ENCODE measurements at regions not wholly inside any gene's neighbourhood (a gene's known extent, or its start where the extent isn't known, plus 50 kb on each side); places are given as distances from the start of the nearest gene placed in this dataset.
"Not testable (repeated sequence)": the region's sequence is repeated elsewhere in the genome, so short reads cannot be mapped to it uniquely, and the experiment has no call there.

DNA sequence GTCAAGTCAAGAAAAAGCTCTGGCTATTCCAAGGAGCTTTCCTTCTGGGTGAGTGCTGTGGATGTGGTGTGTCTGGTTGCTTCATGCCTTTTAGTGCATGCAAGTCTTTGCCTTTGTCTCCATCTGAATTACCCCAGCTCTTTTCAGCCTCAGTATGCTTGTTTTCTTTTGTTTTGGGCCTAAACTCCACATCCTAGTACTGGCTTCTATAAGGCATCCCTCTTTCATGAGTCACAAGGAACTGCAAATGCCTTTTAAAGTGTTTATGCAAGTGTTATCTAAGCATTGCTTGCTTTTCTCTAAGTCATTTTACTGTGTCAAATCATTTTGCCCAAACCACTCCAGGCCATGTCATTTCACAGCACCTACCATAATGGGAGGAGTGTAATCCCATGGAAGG lies 132.1 kb downstream of the PLCE1 start:
- no peak for DNase-seq

DNA sequence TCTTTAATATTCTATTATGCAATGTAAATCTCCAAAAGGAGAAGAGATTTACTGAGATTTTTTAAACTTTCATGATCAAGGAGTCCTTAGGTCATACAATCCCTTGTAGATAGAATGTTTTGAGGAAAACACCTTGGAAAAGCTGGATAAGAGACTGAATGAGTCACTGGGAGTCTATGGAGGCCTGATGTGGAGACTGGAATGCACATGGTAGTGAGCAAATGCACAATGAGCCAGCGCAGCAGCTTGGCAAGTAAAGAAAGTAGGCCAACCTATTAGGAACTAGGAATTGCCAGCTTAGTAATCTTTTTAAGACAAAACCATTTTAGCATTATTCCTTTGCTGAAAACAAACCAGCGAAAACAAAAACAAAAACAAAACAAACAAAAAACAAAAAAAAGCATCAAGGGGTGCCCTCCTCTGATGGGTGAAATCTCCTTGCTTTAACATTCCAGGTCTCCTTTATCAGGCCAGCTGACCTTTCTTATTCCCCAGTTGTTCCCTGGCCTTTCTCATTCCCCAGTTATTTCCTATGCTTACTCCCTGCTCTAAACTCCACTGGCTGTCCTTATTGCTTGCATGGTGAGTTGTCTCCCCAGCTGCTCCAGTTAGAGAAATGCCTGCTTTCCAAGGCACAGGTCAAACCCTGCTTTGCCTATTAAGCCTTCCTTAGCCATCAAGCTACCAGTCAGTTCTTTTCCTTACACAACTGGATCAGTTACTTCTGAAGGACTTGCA lies 135.8 kb downstream of the PLCE1 start:
- no peak for DNase-seq

DNA sequence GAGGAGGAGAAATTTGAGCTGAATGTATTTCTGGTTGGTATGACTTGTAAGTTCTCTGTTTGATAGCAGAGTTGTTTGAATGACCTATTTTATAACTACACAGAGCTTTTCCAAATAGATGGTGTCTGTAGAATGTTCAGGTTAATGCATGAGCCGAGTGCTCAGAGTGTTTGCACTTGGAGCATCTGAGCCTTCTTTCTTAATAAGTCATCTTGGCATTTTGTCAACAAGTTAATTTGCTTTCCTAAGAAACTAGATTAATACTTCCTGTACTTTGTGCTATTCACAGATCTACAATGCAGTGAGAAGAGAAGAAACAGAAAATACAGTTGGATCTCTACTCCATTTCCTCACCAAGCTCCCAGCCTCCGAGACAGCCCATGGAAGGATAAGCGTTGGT lies 138.2 kb downstream of the PLCE1 start:
- DNase-seq = no peak

- peak; percentile 20 for DNase-seq
Observed at GRCh38 chr10:94133239-94133638, 139.5 kb downstream of the PLCE1 start.

DNA sequence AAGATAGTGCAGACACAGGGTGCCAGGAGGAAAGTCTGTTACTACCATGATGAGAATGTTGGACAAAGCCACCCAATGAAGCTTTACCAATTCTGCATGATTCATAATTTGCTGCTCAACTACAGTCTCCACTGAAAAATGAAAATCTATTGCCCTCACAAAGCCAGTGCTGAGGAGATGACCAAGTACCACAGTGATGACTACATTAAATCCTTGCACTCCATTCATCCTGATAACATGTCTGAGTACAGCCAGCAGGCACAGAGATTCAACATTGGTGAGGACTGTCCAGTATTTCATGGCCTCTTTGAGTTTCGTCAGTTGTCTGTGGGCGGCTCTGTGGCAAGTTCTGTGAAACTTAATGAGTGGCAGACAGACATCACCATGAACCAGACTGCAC lies 144.0 kb downstream of the PLCE1 start:
- DNase-seq = no peak

GRCh38 chr10:94138391-94138790 lies 144.7 kb downstream of the PLCE1 start:
- no peak for DNase-seq

- no peak for DNase-seq
Observed at GRCh38 chr10:94143261-94143660, 149.5 kb downstream of the PLCE1 start.

- DNase-seq = no peak
Observed at GRCh38 chr10:94146313-94146712, 152.6 kb downstream of the PLCE1 start.

GRCh38 chr10:94146746-94147145 lies 153.0 kb downstream of the PLCE1 start:
- peak; percentile 41 for DNase-seq

DNA sequence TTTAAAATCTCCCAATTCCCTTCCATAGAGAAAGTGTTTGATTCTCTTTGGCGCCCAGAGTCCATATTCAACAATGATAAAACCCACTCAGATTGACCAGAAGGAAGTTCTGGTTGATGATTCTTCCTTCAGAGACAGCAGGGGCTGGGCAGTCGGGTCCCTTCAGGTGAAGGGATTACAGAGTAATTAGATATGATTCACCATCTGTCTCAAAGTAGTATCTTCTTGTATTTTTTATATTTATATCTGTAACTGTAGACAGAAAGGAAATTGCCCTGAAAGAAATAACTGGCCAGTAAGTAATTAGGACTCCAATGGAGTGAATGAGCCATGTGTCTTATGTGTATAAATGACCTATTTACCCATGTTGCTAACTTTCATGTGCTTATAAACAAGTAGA lies 156.0 kb downstream of the PLCE1 start:
- DNase-seq = no peak

DNA sequence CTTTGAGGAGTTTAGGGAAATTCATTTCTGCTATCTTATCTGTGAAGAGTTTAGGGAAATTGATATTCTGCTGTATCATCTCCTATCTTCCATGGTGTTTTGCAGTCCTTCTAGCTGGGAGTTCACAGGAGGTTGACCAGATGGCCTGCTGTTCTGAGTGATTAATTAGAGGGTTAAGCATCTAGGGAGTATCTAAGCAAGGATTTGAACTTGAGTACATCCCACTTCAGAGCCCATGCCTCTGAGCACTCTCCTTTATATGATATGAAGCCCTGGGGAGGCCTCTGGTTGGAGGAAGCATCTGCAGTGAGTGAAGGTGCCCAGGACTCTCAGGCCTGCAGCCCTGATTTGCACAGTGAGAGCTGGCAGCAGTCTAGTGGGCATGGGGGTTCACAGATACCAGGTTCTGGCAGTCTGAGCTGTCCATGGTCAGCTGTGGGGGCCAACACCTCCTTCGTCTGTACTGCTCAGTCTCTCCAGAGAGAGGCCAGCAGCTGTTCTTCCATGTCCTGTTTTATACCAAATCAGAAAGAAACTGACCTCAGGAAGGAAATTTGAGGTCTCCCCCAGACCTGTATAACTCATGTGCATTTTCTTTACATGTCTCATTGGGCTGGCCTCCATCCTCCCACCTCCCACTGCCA lies 156.9 kb downstream of the PLCE1 start:
- no peak for DNase-seq

GRCh38 chr10:94155722-94156271 lies 162.1 kb downstream of the PLCE1 start:
- no peak for DNase-seq

- no peak for DNase-seq
Observed at GRCh38 chr10:94156453-94156852, 162.7 kb downstream of the PLCE1 start.

- not testable (repeated sequence) for DNase-seq
Observed at GRCh38 chr10:94165158-94165611, 171.5 kb downstream of the PLCE1 start.

DNA sequence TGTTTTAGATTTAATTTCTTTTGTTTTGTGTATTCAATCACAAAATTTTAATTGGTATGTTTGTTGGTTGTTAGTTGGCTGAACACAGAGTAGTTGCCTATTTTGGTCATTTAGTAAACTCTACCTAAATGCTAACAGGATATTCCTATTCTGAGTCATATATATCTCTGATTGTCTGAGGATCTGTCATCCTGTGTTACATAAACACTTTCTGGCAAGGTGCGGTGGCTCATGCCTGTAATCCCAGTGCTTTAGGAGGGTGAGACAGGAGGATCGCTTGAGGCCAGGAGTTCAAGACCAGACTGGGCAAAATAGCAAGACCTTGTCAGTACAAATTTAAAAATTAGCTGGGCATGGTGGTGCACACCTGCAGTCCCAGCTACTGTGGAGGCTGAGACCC lies 178.6 kb downstream of the PLCE1 start:
- DNase-seq = no peak

DNA sequence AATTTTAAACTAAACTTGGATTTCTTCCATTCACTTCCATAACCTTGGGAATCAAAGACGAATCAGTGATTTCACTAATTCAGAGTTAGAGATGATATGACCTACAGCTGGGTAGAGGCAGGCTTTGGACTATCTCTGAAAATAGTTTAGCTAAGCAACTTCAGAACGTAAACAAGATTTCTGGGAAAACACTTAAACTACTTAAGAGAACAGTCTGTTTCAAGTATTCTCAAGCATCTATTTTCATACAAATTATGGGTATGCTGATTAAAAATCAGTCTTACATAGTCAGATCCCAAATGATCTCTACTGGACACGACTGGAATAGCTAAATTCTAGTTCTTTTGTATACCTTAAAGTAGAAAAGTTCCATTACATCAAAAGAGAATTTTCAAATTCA lies 179.9 kb downstream of the PLCE1 start:
- DNase-seq = no peak

DNA sequence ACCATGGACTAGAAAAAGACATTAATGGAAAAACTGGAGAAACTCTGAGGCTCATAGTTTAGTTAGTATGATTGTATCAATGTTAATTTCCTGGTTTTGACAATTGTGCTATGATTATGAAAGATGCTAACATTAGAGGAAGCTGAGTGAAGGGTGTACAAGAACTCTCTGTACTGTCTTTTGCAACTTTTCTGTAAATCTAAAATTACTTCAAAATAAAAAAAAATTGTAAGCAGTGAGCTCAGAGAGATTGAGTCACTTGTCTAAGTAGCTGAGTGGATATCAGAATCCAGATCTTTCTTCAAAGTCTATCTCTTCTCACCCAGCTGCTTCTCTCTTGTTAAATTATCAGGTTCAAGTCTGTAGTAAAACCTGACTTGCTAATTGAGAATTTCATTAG lies 181.1 kb downstream of the PLCE1 start:
- no peak for DNase-seq

DNA sequence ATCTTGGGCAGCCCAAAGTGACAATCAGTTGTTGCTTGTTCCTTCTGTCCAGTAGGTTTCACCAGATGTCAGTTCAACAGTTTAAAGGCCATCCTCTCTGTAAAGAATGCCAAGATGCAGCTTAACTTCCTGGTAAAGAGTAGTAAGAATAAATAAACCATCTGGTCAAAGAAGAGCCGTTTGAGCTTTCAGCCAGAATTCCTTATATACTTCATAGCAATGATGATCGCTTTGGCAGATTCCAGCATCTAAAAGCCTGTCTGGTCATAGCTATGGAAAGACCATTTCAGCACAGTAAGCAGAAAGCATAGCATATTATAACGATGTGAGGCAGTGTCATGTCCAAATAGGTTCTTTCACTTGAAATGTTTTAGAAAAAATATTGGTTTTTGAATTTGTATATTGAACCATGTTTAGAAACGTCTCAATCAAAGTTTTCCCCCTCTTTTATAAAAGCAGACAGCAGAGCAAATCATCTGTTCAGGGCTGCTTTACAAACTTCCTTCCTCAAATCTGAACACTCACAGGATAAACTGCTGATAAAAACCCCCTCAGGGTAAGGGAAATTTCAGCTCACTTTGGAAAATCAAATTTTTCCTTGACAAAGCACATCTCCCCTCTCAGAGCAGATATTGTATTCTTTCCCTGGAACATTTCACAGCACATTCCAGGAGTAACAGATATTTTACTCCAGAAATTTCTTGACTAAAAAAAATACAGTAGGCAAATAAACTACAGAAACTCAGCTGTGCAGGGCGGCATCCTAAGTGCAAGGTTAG lies 184.1 kb downstream of the NOC3L start:
- DNase-seq = peak; percentile 49

- DNase-seq = no peak
Observed at GRCh38 chr10:94180576-94180975, 182.2 kb downstream of the NOC3L start.

GRCh38 chr10:94183666-94184264 lies 179.0 kb downstream of the NOC3L start:
- no peak for DNase-seq

DNA sequence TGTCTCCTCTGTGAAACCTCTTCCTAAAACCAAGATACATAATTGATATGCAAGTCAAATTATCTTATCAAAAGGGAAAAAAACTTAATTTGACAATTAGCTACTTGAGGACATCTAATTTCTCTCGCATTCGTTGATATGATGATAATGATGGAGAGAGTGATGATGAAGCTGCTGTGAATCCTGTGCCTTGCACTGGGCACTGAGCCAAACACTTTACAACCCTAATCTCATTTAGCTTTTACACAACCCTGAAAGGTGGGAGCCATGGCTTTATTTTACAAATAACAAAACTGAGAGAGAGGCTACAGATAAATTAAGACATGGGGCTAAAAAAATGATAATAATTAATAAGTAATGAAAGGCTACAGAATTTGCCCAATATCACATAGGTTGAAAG lies 176.0 kb downstream of the NOC3L start:
- no peak for DNase-seq

DNA sequence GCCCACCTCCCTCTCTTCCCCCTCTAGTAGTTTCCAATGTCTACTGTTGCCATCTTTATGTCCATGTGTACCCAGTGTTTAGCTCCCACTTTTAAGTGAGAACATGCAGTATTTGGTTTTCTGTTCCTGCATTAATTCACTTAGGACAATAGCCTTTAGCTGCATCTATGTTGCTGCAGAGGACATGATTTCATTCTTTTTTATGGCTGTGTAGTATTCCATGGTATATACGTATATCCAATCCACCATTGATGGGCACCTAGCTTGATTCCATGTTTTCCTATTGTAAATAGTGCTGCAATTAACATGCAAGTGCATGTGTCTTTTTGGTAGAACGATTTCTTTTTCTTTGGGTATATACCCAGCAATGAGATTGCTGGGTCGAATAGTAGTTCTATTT lies 170.4 kb downstream of the NOC3L start:
- no peak for DNase-seq
